Tongue (tissue), 1 donor: ENCODE measurements at regions not wholly inside any gene's neighbourhood (a gene's known extent, or its start where the extent isn't known, plus 50 kb on each side); places are given as distances from the start of the nearest gene placed in this dataset.
A peak's percentile ranks its signal among the peaks of the same experiment; 100 is the strongest.
"Not testable (repeated sequence)": the region's sequence is repeated elsewhere in the genome, so short reads cannot be mapped to it uniquely, and the experiment has no call there.

ENCODE experiments used
- DNase-seq: peaks from one replicate; pipeline ENCODE4 v3.0.0-alpha.2; 2015

DNA sequence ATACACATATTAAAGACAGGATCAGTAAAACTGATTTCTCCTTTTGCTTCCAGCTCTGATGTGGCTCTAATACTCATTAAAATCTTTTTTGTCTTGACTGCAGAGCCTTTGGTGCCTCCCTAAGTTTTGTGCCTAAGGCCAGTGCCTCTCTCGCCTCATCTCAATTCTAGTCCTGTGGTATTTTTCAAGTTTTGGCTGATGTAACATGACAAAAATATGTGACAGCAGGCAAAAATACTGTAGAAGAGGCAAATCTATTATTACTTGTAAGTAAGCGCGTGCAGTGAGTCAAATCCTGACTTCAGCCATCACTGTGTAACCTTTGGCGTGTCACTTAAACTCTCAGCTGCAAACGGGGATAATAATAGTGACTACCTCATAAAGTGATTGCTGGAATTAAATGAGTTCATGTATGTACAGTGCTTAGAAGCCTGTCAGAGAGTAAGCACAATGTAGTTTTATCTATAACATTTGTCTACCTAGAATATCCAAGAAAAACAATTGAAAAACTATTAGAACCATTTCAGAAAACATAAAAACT, 74.0 kb downstream of the MAB21L3 start:
- no peak for DNase-seq

DNA sequence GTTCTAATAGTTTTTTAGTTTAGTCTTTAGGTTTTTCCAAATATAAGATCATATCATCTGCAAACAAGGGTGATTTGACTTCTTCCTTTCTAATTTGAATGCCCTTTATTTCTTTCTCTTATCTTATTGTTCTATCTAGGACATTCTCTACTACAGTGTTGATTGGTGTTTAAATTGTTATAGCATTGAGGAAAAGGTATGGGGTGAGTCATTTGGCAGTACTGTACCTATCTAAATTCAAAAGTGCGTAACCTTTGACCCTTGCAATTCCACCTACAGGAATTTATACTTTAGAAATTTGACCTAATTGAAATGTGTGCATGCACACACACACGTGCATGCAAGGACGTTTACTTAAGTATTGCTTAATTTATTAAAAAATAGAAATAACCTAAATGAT, 78.3 kb downstream of the MAB21L3 start:
- no peak for DNase-seq

DNA sequence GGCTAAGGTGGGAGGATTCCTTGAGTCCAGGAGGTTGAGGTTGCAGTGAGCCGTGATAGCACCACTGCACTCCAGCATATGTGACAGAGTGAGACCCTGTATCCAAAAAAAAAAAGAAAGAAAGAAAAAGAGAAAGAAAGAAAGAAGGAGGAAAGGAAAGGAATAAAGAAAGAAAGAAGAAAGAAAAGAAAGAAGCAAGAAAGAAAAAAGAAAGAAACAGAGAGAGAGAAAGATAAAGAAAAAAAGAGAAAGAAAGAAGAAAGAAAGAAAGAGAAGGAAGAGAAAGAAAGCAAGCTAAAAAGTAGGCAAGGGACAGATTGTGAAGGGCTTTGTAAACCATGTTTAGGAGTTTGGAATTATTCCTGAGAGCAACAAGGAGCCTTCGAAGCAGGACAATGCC, 80.1 kb downstream of the MAB21L3 start:
- DNase-seq = no peak

DNA sequence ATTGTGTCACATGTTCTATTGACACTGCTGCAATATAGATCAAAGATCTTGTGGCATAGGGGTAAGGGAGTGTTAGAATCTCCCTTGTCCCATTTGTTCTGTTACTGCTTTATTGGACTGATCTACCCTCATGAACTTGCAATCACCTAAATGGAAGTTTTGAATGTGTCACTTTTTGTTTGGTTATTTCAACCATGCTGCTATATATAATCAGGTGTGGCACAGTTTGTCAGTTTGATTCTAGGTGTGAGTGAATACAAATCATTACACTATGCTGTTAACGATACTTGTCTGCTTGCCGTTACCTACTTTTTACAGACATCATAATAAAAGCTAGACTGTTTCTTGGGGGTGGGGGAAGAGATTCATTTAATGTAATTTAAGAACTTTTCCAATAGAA, 82.6 kb downstream of the MAB21L3 start:
- no peak for DNase-seq

DNA sequence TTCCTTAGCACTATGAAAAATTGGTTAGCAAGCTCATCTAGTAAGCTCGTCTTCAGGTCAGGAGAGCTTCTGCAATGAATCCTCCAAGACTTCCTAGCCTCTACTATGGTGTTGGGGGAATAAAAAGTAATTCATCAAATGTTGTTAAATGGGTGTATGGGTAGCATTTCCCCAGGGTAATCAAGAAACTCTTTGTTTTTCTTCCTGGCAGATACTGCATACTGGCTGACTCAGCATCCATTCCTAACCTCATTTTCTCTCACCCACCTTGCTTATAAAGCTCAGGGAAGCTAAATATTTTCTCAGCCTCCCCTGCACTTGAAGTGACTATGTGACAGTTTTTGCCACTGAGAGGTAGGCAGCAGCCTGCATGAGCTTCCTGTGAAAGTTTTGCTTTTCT, 83.4 kb downstream of the MAB21L3 start:
- DNase-seq = no peak

DNA sequence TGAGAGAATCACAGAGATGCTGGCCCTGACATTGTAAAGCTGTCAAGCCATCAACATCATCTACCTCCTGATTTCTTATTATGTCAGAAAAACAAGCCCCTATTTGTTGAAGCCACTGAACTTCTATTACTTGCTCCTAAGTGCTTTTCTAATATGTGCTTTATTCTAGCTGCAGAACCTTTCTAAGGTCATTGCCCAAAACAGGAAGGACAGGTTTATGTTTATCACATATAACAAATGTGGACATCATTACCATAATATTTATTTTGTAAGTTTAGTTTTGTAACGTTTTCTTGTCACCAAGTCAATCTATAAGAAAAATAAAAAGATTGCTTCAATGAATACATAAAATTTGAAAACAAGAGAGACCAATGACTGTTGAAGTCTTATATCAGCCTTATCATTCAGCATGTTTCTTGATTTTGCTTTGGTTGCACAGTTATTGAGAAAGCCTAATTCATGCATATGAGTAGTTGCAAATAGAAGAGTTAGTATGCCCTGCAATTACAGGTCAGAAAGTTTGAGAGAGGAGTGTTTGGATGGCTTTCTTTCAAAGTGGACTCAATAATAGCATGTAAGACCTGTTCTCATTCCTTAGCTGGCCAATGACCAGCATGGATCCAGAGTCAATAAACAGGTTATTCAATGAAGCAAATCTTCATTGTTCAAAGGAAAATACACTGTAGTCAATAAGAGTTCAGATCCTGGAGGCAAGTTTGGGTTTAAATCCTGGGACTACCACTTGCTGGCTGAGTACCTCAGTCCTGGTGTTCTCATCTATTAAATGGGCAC, 84.1 kb downstream of the MAB21L3 start:
- no peak for DNase-seq

DNA sequence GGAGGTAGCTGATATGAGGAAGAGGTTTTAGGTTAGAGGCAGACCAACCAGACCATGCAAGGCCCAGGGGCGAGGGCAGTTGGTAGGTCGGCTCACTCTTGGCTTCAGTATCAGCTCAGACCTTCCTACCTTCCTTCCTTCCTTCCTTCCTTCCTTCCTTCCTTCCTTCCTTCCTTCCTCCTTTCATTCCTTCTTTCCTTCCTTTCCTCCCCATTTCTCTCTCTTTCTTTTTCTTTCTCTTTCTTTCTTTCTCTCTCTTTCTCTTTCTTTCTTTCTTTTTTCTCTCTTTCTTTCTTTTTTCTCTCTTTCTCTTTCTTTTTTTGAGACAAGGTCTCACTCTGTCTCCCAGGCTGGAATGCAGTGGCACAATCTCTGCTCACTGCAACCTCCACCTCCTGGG, 89.1 kb downstream of the MAB21L3 start:
- DNase-seq = not testable (repeated sequence)

DNA sequence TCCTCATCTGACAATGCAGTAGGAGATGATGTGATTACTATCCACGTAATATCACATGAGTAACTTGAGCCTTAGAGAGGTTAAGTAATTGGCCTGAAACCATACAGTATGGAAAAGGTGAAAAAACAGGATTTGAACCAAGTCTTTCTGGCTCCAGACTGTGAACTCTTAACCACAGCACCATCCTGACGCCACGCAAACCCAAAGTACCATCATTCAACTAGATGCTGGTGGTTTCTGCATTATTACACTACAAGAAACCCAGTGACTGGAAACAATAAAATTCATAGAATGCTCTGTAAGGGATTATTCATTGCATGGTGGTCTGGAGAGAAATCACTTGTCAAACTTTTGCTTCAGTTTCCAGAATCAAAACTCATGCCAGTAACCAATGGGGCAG, 90.7 kb downstream of the MAB21L3 start:
- DNase-seq = no peak

DNA sequence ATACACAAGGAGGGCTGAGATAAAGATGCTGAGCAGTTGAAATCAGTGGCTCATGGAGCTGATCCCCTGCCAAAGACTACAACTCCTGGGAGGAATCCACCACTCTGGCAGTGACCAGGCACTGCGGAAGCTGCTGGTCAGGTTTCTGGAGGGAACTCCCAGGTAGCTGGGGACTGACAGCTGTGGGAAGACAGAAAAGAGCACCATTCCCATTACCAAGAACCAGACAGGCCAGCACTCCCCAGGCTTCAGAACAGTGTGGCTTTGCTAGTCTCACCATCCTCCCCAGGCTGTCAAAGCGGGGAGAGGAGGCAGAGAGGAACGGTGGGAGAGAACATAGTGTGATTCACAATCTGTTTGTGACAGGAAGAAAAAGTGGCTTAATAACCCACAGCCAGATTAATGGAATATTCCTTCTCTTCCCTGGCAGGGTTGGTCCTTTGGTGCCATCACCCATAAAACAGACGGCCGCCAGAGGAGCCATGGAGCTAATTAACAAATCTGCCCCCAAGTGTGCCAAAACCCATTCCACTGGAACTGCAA, 92.1 kb downstream of the MAB21L3 start:
- DNase-seq = no peak

DNA sequence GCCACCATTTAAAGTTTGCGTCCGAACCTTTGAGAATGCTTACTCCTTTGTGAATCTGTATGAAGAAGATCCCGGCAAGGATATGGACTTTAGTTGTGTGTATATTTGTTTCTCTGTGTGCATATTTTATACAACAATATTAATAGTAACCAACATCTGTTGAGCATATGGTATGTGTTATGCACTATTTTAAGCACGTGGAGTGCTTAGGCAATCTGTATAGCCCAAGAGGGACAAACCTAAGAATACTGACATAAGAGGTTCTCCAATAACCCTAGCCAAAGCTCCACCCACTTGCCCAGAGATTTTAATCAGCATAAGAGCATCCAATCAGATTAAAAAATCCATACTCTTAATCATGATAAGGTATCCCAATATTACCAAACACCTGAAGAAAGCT, 92.7 kb downstream of the MAB21L3 start:
- peak; percentile 37 for DNase-seq

DNA sequence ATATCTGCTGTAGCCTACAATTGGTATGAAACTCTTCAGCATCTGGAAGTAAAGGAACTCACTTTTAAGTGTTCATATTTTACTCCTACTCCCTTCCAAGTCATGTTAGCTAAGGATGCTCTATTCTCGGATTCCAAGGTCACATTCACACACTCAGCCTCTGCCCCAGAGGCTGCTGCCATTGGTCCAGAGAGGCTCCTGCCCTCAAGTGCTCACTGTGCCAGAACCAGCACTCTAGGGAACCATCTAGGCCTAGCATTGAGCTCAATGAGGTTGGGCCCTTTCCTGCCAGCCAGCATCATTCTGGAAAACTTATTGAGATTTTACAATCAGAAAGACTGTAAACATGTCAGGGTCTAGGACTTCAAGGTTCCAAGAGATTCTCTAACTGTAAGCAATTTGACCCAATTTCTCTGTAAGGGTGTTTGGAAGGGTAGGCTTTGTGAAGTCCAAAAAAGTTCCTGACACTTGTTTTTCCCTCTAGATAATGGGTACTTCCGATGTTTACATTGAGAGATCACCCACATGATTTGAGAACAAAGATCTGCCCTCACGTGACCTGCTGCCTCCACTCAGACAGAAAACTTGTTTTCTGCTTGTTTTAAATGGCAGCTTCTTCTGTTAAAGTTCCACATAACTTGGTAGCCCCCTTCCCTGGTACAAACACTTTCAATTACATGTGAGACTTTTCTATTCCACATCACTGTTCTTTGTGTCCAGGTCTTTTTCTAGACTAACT, 94.9 kb downstream of the MAB21L3 start:
- no peak for DNase-seq

DNA sequence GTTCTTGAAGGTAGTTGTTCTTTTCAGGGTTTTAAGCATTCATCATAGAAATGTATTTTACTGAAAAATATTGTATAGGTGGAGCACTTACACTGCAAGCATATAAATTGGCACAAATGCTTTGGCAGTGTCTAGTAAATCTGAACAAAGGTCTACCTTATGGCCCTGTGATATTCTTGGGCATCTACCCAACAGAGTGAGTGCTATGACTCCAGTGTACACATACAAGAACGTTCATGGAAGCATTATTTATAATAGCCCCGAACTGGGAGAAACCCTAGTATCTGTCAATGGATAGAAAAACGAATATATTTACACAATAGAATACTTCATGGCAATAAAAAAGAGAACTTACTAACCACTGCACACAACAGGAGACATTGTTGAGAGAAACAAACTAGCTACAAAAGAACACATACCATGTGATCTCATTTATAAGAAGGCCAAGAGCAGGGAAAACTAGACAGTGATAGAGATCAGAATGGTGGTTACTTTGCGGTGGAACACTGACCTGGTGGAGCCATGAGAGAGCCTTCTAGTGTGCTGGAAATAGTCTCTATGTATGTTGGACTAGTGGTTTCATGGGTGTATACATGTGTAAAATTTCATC, 96.0 kb downstream of the MAB21L3 start:
- no peak for DNase-seq

DNA sequence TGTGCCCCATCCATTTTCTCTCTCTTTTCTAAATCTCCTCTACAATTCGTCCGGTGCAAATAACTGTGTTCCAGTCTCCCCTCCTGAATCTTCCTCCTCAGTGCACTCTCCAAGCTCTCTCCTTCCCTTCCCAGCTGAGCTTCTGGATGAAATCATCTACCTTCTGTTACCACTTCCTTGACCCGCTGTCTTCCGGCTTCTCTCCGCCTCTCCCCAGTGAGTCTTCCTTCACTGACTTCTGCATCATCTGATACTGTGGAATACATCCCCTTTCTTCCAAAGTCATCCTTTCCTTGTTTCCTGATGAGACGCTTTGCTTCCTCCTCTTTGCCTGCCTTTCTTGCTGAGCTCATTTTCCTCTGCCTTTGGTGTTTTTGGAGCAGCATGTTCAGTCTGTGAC, 96.9 kb downstream of the MAB21L3 start:
- no peak for DNase-seq

DNA sequence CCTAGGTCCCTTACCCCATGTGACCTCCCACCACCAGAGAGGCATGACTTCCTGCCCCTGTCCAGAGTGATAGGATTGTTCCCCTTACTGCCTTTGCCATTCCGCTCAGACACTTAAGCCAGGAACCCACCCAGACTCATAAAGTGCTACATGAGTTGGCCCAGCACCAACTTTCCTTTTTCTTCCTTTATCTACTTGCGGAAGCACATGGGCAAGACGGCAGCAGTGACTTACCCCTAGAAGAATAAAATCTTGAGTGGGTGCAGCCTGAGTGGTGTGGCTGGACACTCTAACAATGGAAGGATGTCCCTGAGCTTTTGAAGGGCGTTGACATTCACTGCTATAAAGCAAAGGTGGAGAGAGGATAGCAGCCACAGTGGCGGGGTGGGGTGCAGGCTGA, 100.1 kb downstream of the MAB21L3 start:
- no peak for DNase-seq

DNA sequence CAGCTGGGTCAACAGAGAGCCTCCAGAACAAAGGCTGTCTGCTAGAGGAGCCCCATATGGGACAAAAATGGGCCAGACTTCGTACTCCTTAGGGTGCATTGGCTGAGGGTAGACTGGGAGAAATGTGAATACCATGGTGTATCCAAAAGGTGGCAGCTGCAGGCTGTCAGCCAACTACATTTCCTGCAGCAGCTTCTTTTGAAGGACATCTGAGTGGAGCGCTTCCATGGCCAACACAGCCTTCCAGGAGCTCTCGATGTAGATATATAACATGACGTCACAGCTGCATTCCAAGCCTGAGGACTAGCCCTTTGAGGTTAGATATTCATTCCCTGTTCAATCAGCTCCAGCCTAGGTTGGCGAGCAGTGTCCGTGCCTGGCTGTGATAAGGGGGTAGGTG, 107.7 kb downstream of the MAB21L3 start:
- peak; percentile 19 for DNase-seq

DNA sequence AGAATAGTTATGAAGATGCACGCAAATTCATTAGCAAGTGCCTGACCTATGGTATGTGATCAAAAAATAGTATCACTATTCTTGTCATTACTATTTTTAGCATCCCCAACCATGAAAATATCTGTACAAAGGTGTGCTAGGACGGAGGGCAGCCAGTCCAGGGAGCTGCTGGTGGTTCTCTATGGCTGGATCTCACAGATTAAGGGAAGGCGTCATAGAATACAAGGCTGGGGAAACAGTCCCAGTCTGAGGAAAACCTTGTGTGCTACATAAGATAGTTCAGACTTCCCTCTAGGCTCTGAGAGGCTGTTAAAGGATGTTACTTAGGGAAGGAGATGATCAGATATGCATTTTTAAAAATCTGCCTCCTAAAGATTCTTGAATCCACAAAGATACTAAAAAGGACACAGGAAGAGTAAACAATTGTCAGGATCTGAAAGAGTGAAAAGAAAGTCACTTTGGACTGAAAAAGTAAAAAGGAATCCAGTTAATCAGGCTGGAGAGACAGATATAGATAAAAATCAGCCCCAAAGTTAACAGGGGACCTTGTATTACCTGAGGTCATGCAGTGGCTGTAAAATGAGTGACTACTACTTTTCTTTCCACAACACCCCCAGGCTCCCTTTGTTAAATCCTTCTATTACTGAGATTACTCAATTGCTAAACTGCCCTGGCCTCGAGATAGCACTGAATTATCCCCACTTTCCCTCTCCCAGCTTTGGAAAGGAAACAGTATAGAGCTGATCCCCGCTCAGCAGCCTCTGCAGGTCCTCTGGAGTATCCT, 108.6 kb downstream of the MAB21L3 start:
- DNase-seq = no peak

DNA sequence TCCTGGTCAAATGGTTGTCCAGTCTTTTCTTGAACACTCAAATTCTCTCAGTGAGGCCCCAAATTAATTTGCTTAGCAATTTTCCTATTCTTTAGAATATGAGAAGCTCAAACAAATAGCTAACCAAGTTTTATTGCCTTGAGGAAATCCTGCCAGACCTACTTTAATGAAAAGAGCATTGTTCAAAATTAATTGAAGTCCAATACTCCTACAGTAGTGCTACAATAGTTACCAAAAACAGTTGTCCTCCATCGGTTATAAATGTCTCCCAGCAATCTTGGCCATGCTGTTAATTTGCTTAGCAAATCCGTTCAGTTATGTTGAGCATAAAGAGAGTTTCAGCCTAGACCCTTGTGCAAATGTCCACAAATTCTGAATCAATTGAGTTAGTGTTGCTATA, 112.9 kb downstream of the MAB21L3 start:
- DNase-seq = no peak

DNA sequence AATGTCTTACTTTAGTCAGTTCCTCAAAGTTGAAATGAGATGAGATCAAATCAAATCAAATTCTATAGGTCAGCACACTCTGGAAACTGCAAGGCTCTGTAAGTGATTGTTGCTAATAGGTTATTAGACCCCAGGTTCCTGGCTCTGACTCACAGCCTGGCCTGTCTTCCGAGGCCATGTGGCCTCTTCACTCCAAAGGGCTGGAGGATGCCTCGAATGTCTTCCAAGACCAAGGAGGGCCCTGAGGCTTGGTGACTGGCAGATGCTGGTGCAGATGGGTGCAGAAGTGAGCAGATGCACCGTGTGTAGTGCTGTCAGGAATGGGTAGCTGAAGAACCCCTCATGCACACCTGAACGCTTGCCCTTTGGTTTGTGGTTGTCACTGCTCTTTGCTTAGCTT, 113.4 kb downstream of the MAB21L3 start:
- no peak for DNase-seq

DNA sequence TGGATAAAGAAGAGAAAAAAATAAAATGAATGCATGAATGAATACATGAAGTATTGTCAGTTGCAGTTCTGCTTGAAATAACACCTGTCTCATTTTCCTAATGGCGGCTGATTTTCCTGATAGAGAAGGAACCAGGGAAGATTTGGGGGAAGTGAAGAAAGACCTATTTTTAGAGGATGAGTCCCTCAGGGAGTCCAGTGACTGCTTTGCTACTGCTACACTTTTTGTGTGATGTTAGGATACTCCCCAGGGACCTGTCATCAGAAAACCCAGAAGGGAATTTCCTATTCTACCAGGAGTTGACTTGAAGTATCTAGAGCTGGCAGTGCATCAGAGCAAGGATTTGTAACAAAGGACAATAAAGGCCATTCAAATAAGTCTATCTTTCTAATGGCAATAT, 114.8 kb downstream of the MAB21L3 start:
- DNase-seq = no peak

DNA sequence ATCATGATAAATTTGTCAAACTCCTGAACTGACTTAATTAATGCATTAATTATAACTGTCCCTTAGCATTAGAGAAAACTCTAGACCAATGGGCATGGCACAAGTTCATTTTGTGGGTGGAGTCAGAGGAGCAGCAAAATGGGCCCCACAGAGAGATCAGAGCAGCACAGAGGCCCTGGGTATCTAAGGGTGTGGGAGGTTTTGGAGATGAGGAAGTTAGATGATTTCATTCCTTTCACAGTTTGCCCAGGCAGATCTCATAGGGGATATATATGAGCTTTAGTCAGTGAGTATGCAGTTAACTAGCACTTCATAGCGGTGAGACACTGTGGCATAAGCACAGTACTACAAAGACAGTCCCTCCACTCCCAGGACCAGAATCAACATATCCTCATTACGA, 117.3 kb downstream of the MAB21L3 start:
- no peak for DNase-seq

DNA sequence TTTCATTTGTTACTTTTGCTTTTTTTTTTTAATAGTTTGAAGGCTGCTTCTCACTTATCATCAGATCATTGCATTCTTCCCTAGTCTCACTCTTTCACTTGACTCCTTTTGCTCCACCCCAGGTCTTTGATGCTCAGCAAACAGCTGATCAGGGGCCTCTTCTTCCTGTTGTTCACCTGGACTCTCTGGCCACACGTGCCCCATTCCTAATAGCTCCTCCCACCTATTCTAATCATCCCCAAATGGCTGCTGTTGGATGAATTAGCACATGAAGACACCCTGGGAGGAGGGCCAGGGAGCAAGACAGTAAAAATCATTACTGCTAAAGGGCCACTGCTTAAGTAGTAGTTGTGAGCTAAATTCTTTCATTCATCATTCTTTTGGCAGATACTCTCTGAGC, 119.5 kb downstream of the MAB21L3 start:
- no peak for DNase-seq

DNA sequence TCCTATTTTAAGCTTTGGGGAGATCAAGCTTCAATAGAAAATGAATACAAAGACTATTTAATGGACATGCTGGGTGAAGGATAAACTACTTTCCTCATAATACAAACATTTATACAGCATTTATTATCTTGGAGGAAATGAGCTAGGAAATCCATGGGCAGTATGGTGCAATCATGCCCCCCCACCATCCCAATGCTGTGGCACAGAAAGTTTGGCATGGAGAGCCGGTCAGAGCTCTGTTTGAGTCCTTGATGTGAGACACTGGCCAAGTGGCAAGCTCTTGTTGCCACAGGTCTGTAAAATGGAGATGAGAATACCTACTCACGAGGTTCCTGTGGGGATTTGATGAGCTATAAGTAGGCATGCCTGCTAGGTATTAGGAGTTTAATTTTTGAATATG, 120.6 kb downstream of the MAB21L3 start:
- no peak for DNase-seq
